Caki2 (cell line): ENCODE measurements at regions not wholly inside any gene's neighbourhood (a gene's known extent, or its start where the extent isn't known, plus 50 kb on each side); places are given as distances from the start of the nearest gene placed in this dataset.

Experiments
- DNase-seq: peaks from one replicate; pipeline ENCODE4 v3.0.0-alpha.2; 2015; ENCODE audit warnings: low read depth
- in situ Hi-C: cut with HindIII; loops from 2 replicates; pipeline ENCODE4 v1.10.0; 2016; ENCODE audit warnings: low sequenced_read_pairs, low pct_unique_long_range_greater_than_20kb, mixed read lengths

- DNase-seq = no peak
- in situ Hi-C loops = no loop called here
Measured at GRCh38 chr4:17352357-17352756, 159.5 kb downstream of the QDPR start.

- DNase-seq = peak; percentile 4
- in situ Hi-C loops = no loop called here
Measured at GRCh38 chr4:17347445-17347844, 164.4 kb downstream of the QDPR start.

- in situ Hi-C loops = no loop called here
- DNase-seq = no peak
Measured at GRCh38 chr4:17339376-17339775, 172.5 kb downstream of the QDPR start.

GRCh38 chr4:17336986-17337385 is 174.9 kb downstream of the QDPR start:
- no peak for DNase-seq
- in situ Hi-C loops = no loop called here

- DNase-seq = no peak
- in situ Hi-C loops = no loop called here
Measured at GRCh38 chr4:17336524-17336961, 175.3 kb downstream of the QDPR start.

GRCh38 chr4:17336069-17336468 is 175.8 kb downstream of the QDPR start:
- no peak for DNase-seq
- in situ Hi-C loops = no loop called here

GRCh38 chr4:17335371-17335770 is 176.5 kb downstream of the QDPR start:
- no peak for DNase-seq
- in situ Hi-C loops = no loop called here

GRCh38 chr4:17332478-17332877 is 179.4 kb downstream of the QDPR start:
- in situ Hi-C loops = no loop called here
- no peak for DNase-seq

- DNase-seq = no peak
- in situ Hi-C loops = no loop called here
Measured at GRCh38 chr4:17329046-17329445, 182.8 kb downstream of the QDPR start.

- in situ Hi-C loops = no loop called here
- no peak for DNase-seq
Measured at GRCh38 chr4:17328141-17328815, 183.6 kb downstream of the QDPR start.

- in situ Hi-C loops = no loop called here
- DNase-seq = no peak
Measured at GRCh38 chr4:17327591-17327990, 184.3 kb downstream of the QDPR start.

GRCh38 chr4:17326756-17327155 is 185.1 kb downstream of the QDPR start:
- in situ Hi-C loops = no loop called here
- DNase-seq = no peak

- in situ Hi-C loops = no loop called here
- DNase-seq = no peak
Measured at GRCh38 chr4:17325098-17325497, 186.8 kb downstream of the QDPR start.

- DNase-seq = peak; percentile 7
- in situ Hi-C loops = no loop called here
Measured at GRCh38 chr4:17324386-17324830, 187.5 kb downstream of the QDPR start.

- in situ Hi-C loops = no loop called here
- no peak for DNase-seq
Measured at GRCh38 chr4:17323554-17324385, 188.1 kb downstream of the QDPR start.

- in situ Hi-C loops = no loop called here
Measured at GRCh38 chr4:17322514-17322913, 189.4 kb downstream of the QDPR start.

GRCh38 chr4:17320046-17320445 is 191.8 kb downstream of the QDPR start:
- no peak for DNase-seq
- in situ Hi-C loops = no loop called here

More at GRCh38 chr4:17322514-17322913, 189.4 kb downstream of the QDPR start:
- no peak for DNase-seq

- in situ Hi-C loops = no loop called here
- DNase-seq = no peak
Measured at GRCh38 chr4:17317526-17317925, 194.4 kb downstream of the QDPR start.

GRCh38 chr4:17316566-17316965 is 195.3 kb downstream of the QDPR start:
- in situ Hi-C loops = no loop called here
- DNase-seq = no peak

GRCh38 chr4:17315459-17315858 is 196.4 kb downstream of the QDPR start:
- no peak for DNase-seq
- in situ Hi-C loops = no loop called here
